ENCODE measurements at regions not wholly inside any gene's neighbourhood (a gene's known extent, or its start where the extent isn't known, plus 50 kb on each side); places are given as distances from the start of the nearest gene placed in this dataset.

GRCh38 chr4:159758061-159758460 lies 655.2 kb downstream of the RAPGEF2 start (continued):
- TF ChIP-seq ZNF407 (CRISPR knock-in tag; IDR thresholded peaks at IDR 0.05; ENCODE audit: not compliant biosample characterization) (no peak), GABPB1 (CRISPR knock-in tag; IDR thresholded peaks at IDR 0.05) (no peak), SRF (IDR thresholded peaks at IDR 0.05; ENCODE audit: low read depth, low read length) (no peak), BCLAF1 (IDR thresholded peaks at IDR 0.05) (no peak), ARNT2 (CRISPR knock-in tag; IDR thresholded peaks at IDR 0.05; ENCODE audit: low read depth) (no peak), ZNF335 (CRISPR knock-in tag; IDR thresholded peaks at IDR 0.05) (no peak), U2AF1 (optimal IDR thresholded peaks at IDR 0.05; ENCODE audit: low read depth, low read length) (no peak)
